ENCODE measurements at regions not wholly inside any gene's neighbourhood (a gene's known extent, or its start where the extent isn't known, plus 50 kb on each side); places are given as distances from the start of the nearest gene placed in this dataset.

- H3K9me3 Mint-ChIP-seq: peaks cover 2 to 3% of the 10 kb centered on the region in 2 donors
- Histone ChIP-seq H3K4me1 (ENCODE audit: control insufficient read depth, insufficient read depth, low read length) (no peaks in the 10 kb centered on the region), H3K27ac (ENCODE audit: low read length) (no peak overlapping the region), H3K4me3 (ENCODE audit: low read length) (no peak overlapping the region), H3K9me3 (ENCODE audit: control insufficient read depth, insufficient read depth, low read length) (no peaks in the 10 kb centered on the region), H3K27me3 (ENCODE audit: control insufficient read depth, insufficient read depth, low read length) (no peaks in the 10 kb centered on the region), H3K36me3 (ENCODE audit: control insufficient read depth, insufficient read depth, low read length) (no peaks in the 10 kb centered on the region)
- DNase-seq (no peak), ATAC-seq (no peak)
- H3K36me3 Mint-ChIP-seq: no peaks in the 10 kb centered on the region
- H3K4me3 Mint-ChIP-seq: no peak overlapping the region
- no peaks in the 10 kb centered on the region for H3K4me1 Mint-ChIP-seq
- no peak overlapping the region for H3K27ac Mint-ChIP-seq
- WGBS (ENCODE audit: insufficient coverage): 6% methylated on average over 2 of the region's 2 CpGs
- intact Hi-C loops (cut with micrococcal nuclease): no loop called here
- TF ChIP-seq CTCF (IDR thresholded peaks at IDR 0.05): no peak
- no peaks in the 10 kb centered on the region for H3K27me3 Mint-ChIP-seq (ENCODE audit: low read depth in 2 of 2)
Observed at GRCh38 chr4:171025776-171026175, 787.4 kb upstream of the GALNTL6 start.

GRCh38 chr4:171025343-171025742 is 787.9 kb upstream of the GALNTL6 start:
- no peak for TF ChIP-seq CTCF (IDR thresholded peaks at IDR 0.05)
- 33% methylated on average over 1 of the region's 2 CpGs for WGBS (ENCODE audit: insufficient coverage)
- DNase-seq (no peak), ATAC-seq (no peak)
- H3K4me1 Mint-ChIP-seq: no peaks in the 10 kb centered on the region
- H3K9me3 Mint-ChIP-seq: peaks cover 2 to 3% of the 10 kb centered on the region in 2 donors
- Histone ChIP-seq H3K27ac (ENCODE audit: low read length) (no peak overlapping the region), H3K4me3 (ENCODE audit: low read length) (no peak overlapping the region), H3K36me3 (ENCODE audit: control insufficient read depth, insufficient read depth, low read length) (no peaks in the 10 kb centered on the region), H3K9me3 (ENCODE audit: control insufficient read depth, insufficient read depth, low read length) (no peaks in the 10 kb centered on the region), H3K27me3 (ENCODE audit: control insufficient read depth, insufficient read depth, low read length) (no peaks in the 10 kb centered on the region), H3K4me1 (ENCODE audit: control insufficient read depth, insufficient read depth, low read length) (no peaks in the 10 kb centered on the region)
- no peak overlapping the region for H3K4me3 Mint-ChIP-seq
- H3K36me3 Mint-ChIP-seq: no peaks in the 10 kb centered on the region
- H3K27ac Mint-ChIP-seq: no peak overlapping the region
- intact Hi-C loops (cut with micrococcal nuclease): no loop called here
- no peaks in the 10 kb centered on the region for H3K27me3 Mint-ChIP-seq (ENCODE audit: low read depth in 2 of 2)

GRCh38 chr4:171024720-171025303 is 788.4 kb upstream of the GALNTL6 start:
- DNase-seq (no peak), ATAC-seq (no peak)
- WGBS (ENCODE audit: insufficient coverage): 67% methylated on average over 4 of the region's 4 CpGs
- Mint-ChIP-seq H3K9me3 (peaks cover 2 to 3% of the 10 kb centered on the region in 2 donors), H3K4me3 (no peak overlapping the region), H3K27me3 (ENCODE audit: low read depth in 2 of 2) (no peaks in the 10 kb centered on the region), H3K27ac (no peak overlapping the region), H3K4me1 (no peaks in the 10 kb centered on the region), H3K36me3 (no peaks in the 10 kb centered on the region)
- Histone ChIP-seq H3K27me3 (ENCODE audit: control insufficient read depth, insufficient read depth, low read length) (no peaks in the 10 kb centered on the region), H3K4me1 (ENCODE audit: control insufficient read depth, insufficient read depth, low read length) (no peaks in the 10 kb centered on the region), H3K36me3 (ENCODE audit: control insufficient read depth, insufficient read depth, low read length) (no peaks in the 10 kb centered on the region), H3K9me3 (ENCODE audit: control insufficient read depth, insufficient read depth, low read length) (no peaks in the 10 kb centered on the region), H3K27ac (ENCODE audit: low read length) (no peak overlapping the region), H3K4me3 (ENCODE audit: low read length) (no peak overlapping the region)
- no peak for TF ChIP-seq CTCF (IDR thresholded peaks at IDR 0.05)
- intact Hi-C loops (cut with micrococcal nuclease): no loop called here

- ATAC-seq (no peak), DNase-seq (no peak)
- no peaks in the 10 kb centered on the region for H3K4me1 Mint-ChIP-seq
- Histone ChIP-seq H3K9me3 (ENCODE audit: control insufficient read depth, insufficient read depth, low read length) (no peaks in the 10 kb centered on the region), H3K27ac (ENCODE audit: low read length) (no peak overlapping the region), H3K4me1 (ENCODE audit: control insufficient read depth, insufficient read depth, low read length) (no peaks in the 10 kb centered on the region), H3K4me3 (ENCODE audit: low read length) (no peak overlapping the region), H3K36me3 (ENCODE audit: control insufficient read depth, insufficient read depth, low read length) (no peaks in the 10 kb centered on the region), H3K27me3 (ENCODE audit: control insufficient read depth, insufficient read depth, low read length) (no peaks in the 10 kb centered on the region)
- intact Hi-C loops (cut with micrococcal nuclease): no loop called here
- peaks cover 2 to 3% of the 10 kb centered on the region in 2 donors for H3K9me3 Mint-ChIP-seq
- no peaks in the 10 kb centered on the region for H3K27me3 Mint-ChIP-seq (ENCODE audit: low read depth in 2 of 2)
- no peaks in the 10 kb centered on the region for H3K36me3 Mint-ChIP-seq
- 92% methylated on average over 2 of the region's 3 CpGs for WGBS (ENCODE audit: insufficient coverage)
- no peak overlapping the region for H3K4me3 Mint-ChIP-seq
- H3K27ac Mint-ChIP-seq: no peak overlapping the region
- no peak for TF ChIP-seq CTCF (IDR thresholded peaks at IDR 0.05)
Observed at GRCh38 chr4:171022824-171023230, 790.4 kb upstream of the GALNTL6 start.
